ENCODE measurements at regions not wholly inside any gene's neighbourhood (a gene's known extent, or its start where the extent isn't known, plus 50 kb on each side); places are given as distances from the start of the nearest gene placed in this dataset.

- no peaks in the 10 kb centered on the region for H3K27me3 ChIP-seq
- no peaks in the 10 kb centered on the region for H3K36me3 ChIP-seq (ENCODE audit: low read depth, missing control alignments)
- no peak overlapping the region for H3K27ac ChIP-seq
- intact Hi-C loops (cut with DNase I; ENCODE audit: low total_unique reads), result no loop called here
- no peak for DNase-seq
- 88% methylated on average over 6 of the region's 6 CpGs for WGBS, 2 donors
- no peak overlapping the region for H3K4me3 ChIP-seq
- TF ChIP-seq CTCF (IDR thresholded peaks at IDR 0.05), result no peak
- TF ChIP-seq POLR2A (IDR thresholded peaks at IDR 0.05), result no peak
- H3K4me1 ChIP-seq, result no peaks in the 10 kb centered on the region
- H3K9me3 ChIP-seq, result no peaks in the 10 kb centered on the region
Observed at GRCh38 chr3:71893702-71894479, 108.9 kb upstream of the PROK2 start.

- DNase-seq, result no peak
- Histone ChIP-seq H3K4me3 (no peak overlapping the region), H3K36me3 (ENCODE audit: low read depth, missing control alignments) (no peaks in the 10 kb centered on the region), H3K9me3 (no peaks in the 10 kb centered on the region), H3K27ac (no peak overlapping the region), H3K4me1 (no peaks in the 10 kb centered on the region), H3K27me3 (no peaks in the 10 kb centered on the region)
- WGBS, 2 donors, result 81 to 85% methylated on average over 6 of the region's 6 CpGs
- no peak for TF ChIP-seq CTCF (IDR thresholded peaks at IDR 0.05)
- TF ChIP-seq POLR2A (IDR thresholded peaks at IDR 0.05), result no peak
- intact Hi-C loops (cut with DNase I; ENCODE audit: low total_unique reads), result no loop called here
Observed at GRCh38 chr3:71893122-71893521, 108.2 kb upstream of the PROK2 start.

- Histone ChIP-seq H3K27ac (no peak overlapping the region), H3K4me3 (no peak overlapping the region), H3K27me3 (no peaks in the 10 kb centered on the region), H3K36me3 (ENCODE audit: low read depth, missing control alignments) (no peaks in the 10 kb centered on the region), H3K9me3 (no peaks in the 10 kb centered on the region), H3K4me1 (no peaks in the 10 kb centered on the region)
- no peak for DNase-seq
- intact Hi-C loops (cut with DNase I; ENCODE audit: low total_unique reads), result no loop called here
- no peak for TF ChIP-seq POLR2A (IDR thresholded peaks at IDR 0.05)
- TF ChIP-seq CTCF (IDR thresholded peaks at IDR 0.05), result no peak
Observed at GRCh38 chr3:71891483-71891882, 106.5 kb upstream of the PROK2 start.

- no peaks in the 10 kb centered on the region for H3K27me3 ChIP-seq
- no peaks in the 10 kb centered on the region for H3K9me3 ChIP-seq
- WGBS, 2 donors, result 82 to 94% methylated on average over 4 of the region's 4 CpGs
- no peaks in the 10 kb centered on the region for H3K36me3 ChIP-seq (ENCODE audit: low read depth, missing control alignments)
- no peak overlapping the region for H3K27ac ChIP-seq
- no peaks in the 10 kb centered on the region for H3K4me1 ChIP-seq
- H3K4me3 ChIP-seq, result no peak overlapping the region
- TF ChIP-seq CTCF (IDR thresholded peaks at IDR 0.05), result no peak
- TF ChIP-seq POLR2A (IDR thresholded peaks at IDR 0.05), result no peak
- no peak for DNase-seq
- intact Hi-C loops (cut with DNase I; ENCODE audit: low total_unique reads), result no loop called here
Observed at GRCh38 chr3:71890356-71890931, 105.5 kb upstream of the PROK2 start.

- intact Hi-C loops (cut with DNase I; ENCODE audit: low total_unique reads), result no loop called here
- TF ChIP-seq CTCF (IDR thresholded peaks at IDR 0.05) (no peak), POLR2A (IDR thresholded peaks at IDR 0.05) (no peak)
- no peaks in the 10 kb centered on the region for H3K36me3 ChIP-seq (ENCODE audit: low read depth, missing control alignments)
- no peaks in the 10 kb centered on the region for H3K4me1 ChIP-seq
- H3K27ac ChIP-seq, result no peak overlapping the region
- 79 to 92% methylated on average over 2 of the region's 2 CpGs for WGBS, 2 donors
- no peaks in the 10 kb centered on the region for H3K27me3 ChIP-seq
- H3K9me3 ChIP-seq, result no peaks in the 10 kb centered on the region
- H3K4me3 ChIP-seq, result no peak overlapping the region
- DNase-seq, result no peak
Observed at GRCh38 chr3:71887256-71887655, 102.3 kb upstream of the PROK2 start.

Measured in testis (tissue), 2 donors.